Left cardiac atrium (tissue), 4 donors: ENCODE measurements at regions not wholly inside any gene's neighbourhood (a gene's known extent, or its start where the extent isn't known, plus 50 kb on each side); places are given as distances from the start of the nearest gene placed in this dataset.
A peak's percentile ranks its signal among the peaks of the same experiment; 100 is the strongest.

ENCODE experiments used
- ATAC-seq, 2 donors: fragments of 200-7000 bp; cut with Tn5 transposase; one replicate each; pipeline ENCODE4 v1.9.1; 2020; ENCODE audit warnings: mild to moderate bottlenecking in 2 of 2, moderate library complexity in 2 of 2
- DNase-seq: peaks from one replicate; pipeline ENCODE4 v3.0.0-alpha.2; 2020
- intact Hi-C, 2 donors: fragments of 100-400 bp; cut with DNase I; formaldehyde crosslinking; loops; one replicate each; pipeline versions ENCODE4 v1.14.1 to v1.15.1; 2022 to 2023
- donor health status: DM: no; HTN: yes; CAD: no.
- donor health status: DM: no; HTN: yes; CAD: no; lungs with severe emphysema.
- donor health status: DM: yes; HTN: yes; CAD: no.
- donor health status: Dilated cardiomyopathy.

- DNase-seq = no peak
- no peak for ATAC-seq
- intact Hi-C loops = no loop called here
These were observed 58.5 kb upstream of the SESN3 start for GRCh38 chr11:95289378-95290101.

GRCh38 chr11:95284057-95285052, 53.4 kb upstream of the SESN3 start:
- intact Hi-C loops = no loop called here
- ATAC-seq (no peak), DNase-seq (no peak)

GRCh38 chr11:95283650-95284049, 52.6 kb upstream of the SESN3 start:
- no peak for DNase-seq
- ATAC-seq = peak; percentile 34 to 81
- intact Hi-C loops = no loop called here

- ATAC-seq (no peak), DNase-seq (no peak)
- intact Hi-C loops = no loop called here
These were observed 52.1 kb upstream of the SESN3 start for GRCh38 chr11:95283146-95283545.

GRCh38 chr11:95282291-95282751, 51.3 kb upstream of the SESN3 start:
- DNase-seq = no peak
- intact Hi-C loops = no loop called here
- ATAC-seq = peak in 1 of 2 donors; percentile 59
